Epithelial cell of prostate (primary cell): ENCODE measurements at regions not wholly inside any gene's neighbourhood (a gene's known extent, or its start where the extent isn't known, plus 50 kb on each side); places are given as distances from the start of the nearest gene placed in this dataset.
"Not testable (repeated sequence)": the region's sequence is repeated elsewhere in the genome, so short reads cannot be mapped to it uniquely, and the experiment has no call there.

Experiments used
- DNase-seq: peaks from one replicate; pipeline ENCODE4 v3.0.0-alpha.2; 2011; ENCODE audit warnings: low read depth, low spot score
- H3K27ac ChIP-seq: fragments of 450-650 bp; 2 replicates; pipeline ENCODE4 v1.5.1; 2017; ENCODE audit warnings: mild to moderate bottlenecking

DNA sequence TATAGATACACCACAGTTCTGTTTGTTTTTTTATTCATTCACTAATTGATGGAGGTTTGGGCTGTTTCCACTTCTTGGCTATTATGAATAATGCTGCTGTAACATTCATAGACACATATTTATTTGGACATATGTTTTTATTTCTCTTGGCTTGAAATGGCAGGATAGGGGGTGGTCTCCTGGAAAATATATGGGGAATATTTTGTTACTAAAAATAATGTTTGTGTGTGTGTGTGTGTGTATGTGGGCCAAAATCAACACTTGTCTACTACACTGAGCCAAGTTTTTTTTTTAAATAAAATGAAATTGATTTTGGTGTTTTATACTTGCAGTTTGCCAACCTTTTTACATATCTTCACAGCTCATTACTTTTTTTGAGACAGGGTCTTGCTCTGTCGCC, 264.4 kb upstream of the SULF2 start:
- DNase-seq: no peak
- no peak overlapping the region for H3K27ac ChIP-seq

DNA sequence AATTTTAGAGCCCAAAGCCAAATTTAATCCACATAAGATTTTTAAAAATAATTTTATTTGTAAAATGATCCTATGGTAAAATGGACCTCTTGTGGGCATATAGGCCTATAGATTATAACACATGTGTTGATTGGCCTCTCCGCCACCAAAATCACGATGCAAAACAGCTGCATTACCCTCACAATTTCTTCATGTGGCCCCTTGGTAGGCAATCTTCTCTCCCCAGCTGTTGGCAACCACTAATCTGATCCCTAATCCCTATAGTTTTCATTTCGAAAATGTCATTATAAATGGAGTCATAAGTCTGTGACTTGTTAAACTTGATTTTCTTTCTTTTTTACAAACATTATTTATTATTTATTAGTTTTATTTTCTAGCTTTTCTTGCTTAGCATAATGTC, 263.9 kb upstream of the SULF2 start:
- no peak for DNase-seq
- no peak overlapping the region for H3K27ac ChIP-seq

- no peak for DNase-seq
- H3K27ac ChIP-seq: no peak overlapping the region
Measured at GRCh38 chr20:48047447-48047846, 262.2 kb upstream of the SULF2 start.

DNA sequence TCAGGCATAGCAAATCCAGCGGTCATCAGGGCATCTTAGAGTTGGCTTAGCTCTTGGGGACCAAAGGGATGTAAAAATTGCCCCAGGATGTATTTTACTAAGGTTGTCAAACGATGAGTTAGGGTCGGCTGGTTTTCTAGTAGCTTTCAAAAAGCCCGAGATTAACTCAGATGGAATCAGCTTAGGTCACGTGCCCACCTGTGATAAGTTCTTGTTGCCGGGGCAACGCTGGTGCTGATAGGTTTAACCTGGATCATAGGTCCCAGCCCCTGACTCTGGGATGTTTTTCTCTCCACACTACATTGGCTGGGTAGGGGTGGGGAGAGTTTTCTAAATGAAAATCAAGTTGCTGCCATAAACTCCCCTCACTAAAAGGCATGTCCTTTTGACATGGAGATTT, 257.3 kb upstream of the SULF2 start:
- DNase-seq: no peak
- no peak overlapping the region for H3K27ac ChIP-seq

- no peak for DNase-seq
- H3K27ac ChIP-seq: no peak overlapping the region
Measured at GRCh38 chr20:48041078-48041780, 255.9 kb upstream of the SULF2 start.

- H3K27ac ChIP-seq: no peak overlapping the region
- DNase-seq: no peak
Measured at GRCh38 chr20:48040491-48040890, 255.2 kb upstream of the SULF2 start.

DNA sequence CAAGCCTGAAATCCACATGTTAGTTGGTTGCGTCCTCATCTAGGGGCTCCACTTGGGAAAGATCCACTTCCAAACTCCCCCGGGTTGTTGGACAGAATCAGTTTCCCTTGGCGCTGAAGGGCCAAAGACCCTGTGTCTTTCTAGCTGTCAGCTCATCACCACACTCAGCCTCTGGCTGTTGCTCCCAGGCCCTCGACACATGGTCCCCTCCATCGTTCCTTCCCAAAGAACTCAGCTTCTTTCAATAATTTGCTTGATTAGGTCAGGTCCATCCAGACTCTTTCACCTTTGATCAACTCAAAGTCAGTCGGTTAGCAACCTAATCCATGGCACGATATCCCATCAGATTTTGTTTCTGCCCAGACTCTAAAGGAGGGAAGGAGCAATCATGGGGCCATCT, 254.8 kb upstream of the SULF2 start:
- H3K27ac ChIP-seq: no peak overlapping the region
- no peak for DNase-seq

GRCh38 chr20:48039514-48039913, 254.2 kb upstream of the SULF2 start:
- H3K27ac ChIP-seq: no peak overlapping the region
- no peak for DNase-seq

DNA sequence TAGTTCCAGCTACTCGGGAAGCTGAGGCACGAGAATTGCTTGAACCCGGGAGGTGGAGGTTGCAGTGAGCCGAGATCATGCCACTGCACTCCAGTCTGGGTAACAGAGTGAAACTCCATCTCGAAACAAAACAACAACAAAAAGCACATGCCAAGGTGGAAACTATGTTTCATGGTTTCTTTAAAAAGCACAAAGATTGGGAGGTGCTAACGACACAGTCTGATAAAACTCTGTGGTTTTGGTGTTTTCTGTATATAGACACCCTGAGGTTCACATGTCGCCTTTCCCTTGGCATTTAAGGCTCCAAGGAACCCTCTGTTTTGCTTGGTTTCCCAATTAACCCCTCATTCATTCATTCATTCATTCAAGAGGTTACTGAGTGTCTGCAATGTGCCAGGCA, 253.4 kb upstream of the SULF2 start:
- DNase-seq: no peak
- no peak overlapping the region for H3K27ac ChIP-seq

- not testable (repeated sequence) for H3K27ac ChIP-seq
Measured at GRCh38 chr20:48037798-48038197, 252.5 kb upstream of the SULF2 start.

GRCh38 chr20:48035961-48036731, 250.9 kb upstream of the SULF2 start:
- DNase-seq: no peak
- H3K27ac ChIP-seq: no peak overlapping the region

More at GRCh38 chr20:48037798-48038197, 252.5 kb upstream of the SULF2 start:
- DNase-seq: not testable (repeated sequence)

DNA sequence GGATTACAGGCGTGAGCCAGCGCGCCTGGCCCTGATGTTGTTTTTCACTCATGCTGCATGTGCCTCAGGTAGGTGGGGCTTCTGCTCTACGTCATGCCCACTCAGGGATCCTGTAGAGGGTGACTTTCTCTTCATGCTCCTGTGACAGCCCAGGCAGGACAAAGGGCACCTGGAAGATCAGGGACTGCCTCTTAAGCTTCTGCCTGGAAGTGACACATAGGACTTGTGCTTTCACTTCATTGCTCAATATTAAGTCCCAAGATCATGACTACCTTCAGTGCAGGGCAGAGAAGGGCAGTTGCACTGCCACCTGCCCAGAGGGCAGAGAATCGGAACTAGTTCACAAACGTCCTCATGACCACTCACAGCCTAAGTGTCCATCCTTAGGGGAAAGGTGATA, 249.5 kb upstream of the SULF2 start:
- no peak for DNase-seq
- no peak overlapping the region for H3K27ac ChIP-seq

GRCh38 chr20:48033005-48033404, 247.7 kb upstream of the SULF2 start:
- H3K27ac ChIP-seq, DNase-seq: not testable (repeated sequence)

DNA sequence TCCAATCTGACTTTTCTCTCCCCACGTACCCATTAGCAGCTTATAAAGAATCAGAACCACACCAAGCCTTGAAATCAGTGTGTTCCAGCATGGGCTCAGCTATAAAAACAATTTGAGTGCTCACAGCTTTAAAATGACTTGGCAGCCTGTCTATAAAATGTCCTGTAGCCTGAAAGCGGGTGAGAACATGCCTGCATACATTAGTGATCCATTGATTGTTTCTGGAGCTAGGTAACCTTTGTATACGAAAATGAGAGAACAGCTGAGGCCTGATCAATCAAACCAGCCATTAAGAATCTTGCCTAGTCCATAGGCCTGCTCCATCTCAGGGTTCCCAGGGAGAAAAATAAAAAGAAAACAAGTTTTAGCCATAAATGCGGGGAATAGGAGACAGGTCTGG, 245.8 kb upstream of the SULF2 start:
- no peak for DNase-seq
- H3K27ac ChIP-seq: no peak overlapping the region

- H3K27ac ChIP-seq: no peak overlapping the region
- no peak for DNase-seq
Measured at GRCh38 chr20:48026981-48027592, 241.8 kb upstream of the SULF2 start.

DNA sequence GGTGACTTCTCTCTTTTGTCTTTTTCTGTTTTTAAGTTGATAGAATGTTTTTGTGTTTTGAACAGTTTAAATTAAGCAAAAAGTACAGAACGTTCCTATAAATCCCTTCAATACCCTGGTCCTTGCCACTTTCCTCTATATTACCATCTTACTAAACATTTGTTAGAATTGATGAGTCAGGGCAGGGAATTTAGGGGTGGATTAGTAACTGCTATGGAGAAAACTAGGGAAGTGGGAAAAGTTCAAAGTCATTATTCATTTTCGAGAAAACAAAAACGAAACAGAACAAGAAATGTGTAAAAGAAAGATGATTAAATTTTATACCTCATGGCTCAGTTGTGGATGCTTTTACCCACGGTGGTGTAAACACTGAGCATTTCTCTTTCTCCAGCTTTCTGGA, 240.4 kb upstream of the SULF2 start:
- H3K27ac ChIP-seq: no peak overlapping the region
- no peak for DNase-seq

GRCh38 chr20:48025051-48025515, 239.8 kb upstream of the SULF2 start:
- no peak for DNase-seq
- H3K27ac ChIP-seq: no peak overlapping the region

- no peak for DNase-seq
- H3K27ac ChIP-seq: no peak overlapping the region
Measured at GRCh38 chr20:48024539-48024938, 239.3 kb upstream of the SULF2 start.

DNA sequence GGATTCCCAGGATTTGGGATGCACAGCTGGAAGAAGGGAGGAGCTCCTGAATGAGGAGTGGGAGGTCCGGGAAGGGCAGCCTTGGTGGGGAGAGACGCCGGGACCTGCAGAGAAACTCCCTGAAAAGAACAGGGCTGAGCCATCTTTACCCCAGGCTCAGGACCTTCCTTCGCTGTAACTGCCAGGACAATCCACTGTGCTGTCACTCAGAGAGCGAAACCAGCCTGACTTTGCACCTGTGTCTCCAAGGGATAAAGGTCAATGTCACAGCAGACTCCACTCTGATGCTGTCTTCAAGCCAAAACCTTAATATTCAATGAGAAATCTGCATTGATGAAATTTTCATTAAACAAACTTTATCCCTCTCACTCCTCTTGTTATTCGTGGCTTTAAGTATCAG, 235.4 kb upstream of the SULF2 start:
- DNase-seq, H3K27ac ChIP-seq: not testable (repeated sequence)

DNA sequence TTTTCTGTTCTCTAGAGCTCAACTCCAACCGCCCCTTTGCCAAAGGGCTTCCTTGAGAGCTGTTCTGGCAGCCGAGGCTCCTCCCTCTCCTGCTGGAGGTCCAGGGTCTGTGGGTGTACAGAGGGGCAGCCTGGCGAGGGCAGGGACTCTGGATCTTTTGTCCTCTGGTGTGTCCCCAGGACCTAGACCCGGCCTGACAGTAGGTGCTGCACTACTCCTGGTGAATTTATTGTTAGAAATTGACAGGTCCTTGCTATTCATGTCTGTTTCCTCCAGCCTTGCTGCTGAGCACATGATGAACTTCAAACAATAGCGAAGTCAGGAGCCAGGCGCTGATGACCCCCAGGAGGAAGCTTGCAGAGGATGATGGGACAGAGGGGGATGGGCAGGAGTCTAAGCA, 234.7 kb upstream of the SULF2 start:
- DNase-seq: no peak
- no peak overlapping the region for H3K27ac ChIP-seq

DNA sequence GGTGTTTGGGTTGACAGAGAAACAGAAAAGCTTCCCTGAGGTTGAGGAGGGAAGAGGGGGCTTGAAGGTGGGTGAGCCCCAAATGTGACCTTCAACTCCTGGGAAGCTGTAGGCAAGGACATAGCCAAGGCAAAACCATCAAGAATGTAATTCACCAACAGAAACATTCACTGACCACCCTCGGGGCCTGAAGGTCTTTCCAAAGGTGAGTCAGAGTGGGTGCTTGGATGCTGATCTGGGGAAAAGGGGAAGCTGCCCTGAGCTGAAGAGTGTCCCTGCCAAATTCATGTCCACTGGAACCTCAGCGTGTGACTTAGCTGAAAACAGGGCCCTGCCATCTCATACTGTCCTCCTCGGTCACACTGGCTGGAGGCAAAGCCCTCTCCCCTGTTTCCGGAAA, 234.2 kb upstream of the SULF2 start:
- DNase-seq: no peak
- H3K27ac ChIP-seq: no peak overlapping the region
